ENCODE measurements at regions not wholly inside any gene's neighbourhood (a gene's known extent, or its start where the extent isn't known, plus 50 kb on each side); places are given as distances from the start of the nearest gene placed in this dataset.
"Not testable (repeated sequence)": the region's sequence is repeated elsewhere in the genome, so short reads cannot be mapped to it uniquely, and the experiment has no call there.

DNA sequence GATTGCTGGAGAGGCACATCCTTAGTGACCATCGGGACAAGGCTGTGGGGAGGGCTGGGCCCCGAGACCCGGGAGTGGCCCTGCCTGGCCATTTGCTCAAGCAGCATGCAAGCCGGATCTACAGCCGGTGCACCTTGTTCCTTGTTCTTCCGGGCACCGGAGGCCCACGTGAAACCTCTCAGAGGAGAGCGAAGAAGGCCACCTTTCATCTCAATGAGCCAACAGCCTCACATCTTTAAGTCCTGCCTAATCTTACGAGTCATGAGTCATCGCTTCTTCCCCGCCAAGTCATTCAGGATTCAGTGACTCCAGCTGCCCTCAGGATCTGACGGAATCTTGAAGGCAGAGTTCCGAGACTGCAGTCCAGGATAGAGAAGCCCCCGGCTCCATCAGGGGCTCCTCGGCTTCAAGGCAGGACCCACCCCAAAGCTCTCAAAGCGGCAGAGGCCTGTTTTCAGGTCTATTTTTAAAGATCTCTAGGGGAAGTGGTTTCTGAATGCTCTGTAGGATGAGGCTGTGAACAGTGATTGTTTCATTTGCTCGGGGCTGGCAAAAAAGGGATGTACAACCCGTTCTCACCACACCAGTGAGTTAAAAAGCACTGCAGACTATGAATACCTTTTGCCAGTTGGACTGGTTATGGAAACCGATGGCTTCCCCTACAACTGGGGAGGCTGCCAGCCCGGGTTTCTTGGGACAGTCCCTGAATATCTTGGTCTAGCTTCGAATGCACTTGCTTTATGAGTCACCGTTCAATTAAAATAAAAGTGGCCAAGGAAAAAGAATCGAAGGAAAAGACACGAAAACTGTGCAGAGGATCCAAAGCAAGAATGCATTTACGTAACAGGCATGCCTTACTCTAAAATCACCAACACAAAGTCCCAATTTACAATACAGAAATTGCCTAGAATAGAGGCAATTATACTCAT, 57.2 kb upstream of the ECHDC3 start:
- peak overlapping the region; percentile 23 for H3K4me3 ChIP-seq (ENCODE audit: low read depth, low read length)
- peak; percentile 87 for DNase-seq (ENCODE audit: low read depth, low spot score)
- TF ChIP-seq, protein P1, sequence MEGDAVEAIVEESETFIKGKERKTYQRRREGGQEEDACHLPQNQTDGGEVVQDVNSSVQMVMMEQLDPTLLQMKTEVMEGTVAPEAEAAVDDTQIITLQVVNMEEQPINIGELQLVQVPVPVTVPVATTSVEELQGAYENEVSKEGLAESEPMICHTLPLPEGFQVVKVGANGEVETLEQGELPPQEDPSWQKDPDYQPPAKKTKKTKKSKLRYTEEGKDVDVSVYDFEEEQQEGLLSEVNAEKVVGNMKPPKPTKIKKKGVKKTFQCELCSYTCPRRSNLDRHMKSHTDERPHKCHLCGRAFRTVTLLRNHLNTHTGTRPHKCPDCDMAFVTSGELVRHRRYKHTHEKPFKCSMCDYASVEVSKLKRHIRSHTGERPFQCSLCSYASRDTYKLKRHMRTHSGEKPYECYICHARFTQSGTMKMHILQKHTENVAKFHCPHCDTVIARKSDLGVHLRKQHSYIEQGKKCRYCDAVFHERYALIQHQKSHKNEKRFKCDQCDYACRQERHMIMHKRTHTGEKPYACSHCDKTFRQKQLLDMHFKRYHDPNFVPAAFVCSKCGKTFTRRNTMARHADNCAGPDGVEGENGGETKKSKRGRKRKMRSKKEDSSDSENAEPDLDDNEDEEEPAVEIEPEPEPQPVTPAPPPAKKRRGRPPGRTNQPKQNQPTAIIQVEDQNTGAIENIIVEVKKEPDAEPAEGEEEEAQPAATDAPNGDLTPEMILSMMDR (IDR thresholded peaks at IDR 0.05; ENCODE audit: low read depth, low read length), result no peak
- in situ Hi-C loops (cut with HindIII; ENCODE audit: low sequenced_read_pairs), result no loop called here

DNA sequence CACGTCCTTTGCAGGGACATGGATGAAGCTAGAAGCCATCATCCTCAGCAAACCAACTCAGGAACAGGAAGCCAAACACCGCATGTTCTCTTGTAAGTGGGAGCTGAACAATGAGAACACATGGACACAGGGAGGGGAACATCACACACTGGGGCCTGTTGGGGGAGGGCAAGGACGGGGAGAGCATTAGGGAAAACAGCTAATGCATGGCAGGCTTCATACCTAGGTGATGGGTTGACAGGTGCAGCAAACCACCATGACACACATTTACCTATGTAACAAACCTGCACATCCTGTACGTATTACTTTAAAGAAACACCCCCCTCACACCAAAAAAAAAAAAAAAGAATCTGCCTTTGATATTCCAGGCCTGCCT, 57.9 kb upstream of the ECHDC3 start:
- DNase-seq (ENCODE audit: low read depth, low spot score); H3K4me3 ChIP-seq (ENCODE audit: low read depth, low read length); in situ Hi-C loops (cut with HindIII; ENCODE audit: low sequenced_read_pairs): not testable (repeated sequence)

DNA sequence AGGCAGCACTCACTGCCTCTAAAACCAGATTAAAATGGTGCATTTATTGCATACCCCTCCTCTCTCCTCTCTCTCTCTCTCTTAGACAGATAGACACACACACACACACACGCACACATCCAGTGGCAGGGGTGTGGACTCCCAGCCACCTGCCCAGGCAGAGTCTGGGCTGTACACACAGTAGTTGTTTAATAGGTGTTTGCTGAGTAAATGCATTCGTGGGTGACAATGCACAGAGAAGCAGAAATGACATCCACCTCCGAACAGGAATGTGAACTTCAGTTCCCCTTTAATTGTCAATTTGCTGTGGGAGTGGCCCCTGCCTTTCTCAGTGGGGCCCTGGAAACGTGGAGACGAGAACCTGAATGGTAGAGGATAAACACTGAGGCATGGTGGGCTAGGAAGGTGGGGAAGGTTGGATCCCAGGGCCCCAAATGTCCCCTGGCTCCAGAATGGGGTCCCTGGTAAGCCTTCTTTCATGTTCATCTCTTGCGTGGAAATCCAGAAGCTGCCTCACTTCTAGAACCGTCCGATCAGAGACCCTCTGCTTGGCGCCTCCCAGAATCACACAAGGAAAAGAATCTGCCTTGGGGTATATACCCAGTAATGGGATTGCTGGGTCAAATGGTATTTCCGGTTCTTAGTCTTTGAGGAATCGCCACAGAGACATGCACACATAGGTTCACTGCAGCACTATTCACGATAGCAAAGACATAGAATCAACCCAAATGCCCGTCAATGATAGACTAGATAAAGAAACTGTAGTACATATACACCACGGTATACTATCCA, 58.5 kb upstream of the ECHDC3 start:
- TF ChIP-seq, protein P1 (IDR thresholded peaks at IDR 0.05; ENCODE audit: low read depth, low read length), result no peak
- in situ Hi-C loops (cut with HindIII; ENCODE audit: low sequenced_read_pairs), result no loop called here
- DNase-seq (ENCODE audit: low read depth, low spot score), result no peak
- no peak overlapping the region for H3K4me3 ChIP-seq (ENCODE audit: low read depth, low read length)

DNA sequence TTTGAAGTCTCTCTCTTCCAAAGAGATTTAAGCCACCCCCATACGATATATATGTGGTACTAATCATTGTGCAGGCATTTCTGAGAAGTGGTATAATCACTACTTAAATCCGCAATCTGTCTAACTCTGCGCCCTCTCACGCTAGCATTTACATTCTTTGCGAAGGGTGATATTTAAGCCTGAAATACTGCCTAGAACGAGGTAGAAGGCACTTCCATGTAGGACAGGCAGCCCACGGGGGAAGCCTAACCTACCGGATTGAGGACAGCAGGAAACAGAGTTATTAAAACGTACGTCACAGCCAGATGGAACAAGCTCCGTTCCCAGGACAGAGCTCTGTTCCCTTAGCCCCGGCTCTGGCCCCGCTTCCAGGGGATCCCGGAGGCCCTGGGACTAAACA, 59.3 kb upstream of the ECHDC3 start:
- in situ Hi-C loops (cut with HindIII; ENCODE audit: low sequenced_read_pairs), result no loop called here
- H3K4me3 ChIP-seq (ENCODE audit: low read depth, low read length), result no peak overlapping the region
- TF ChIP-seq, protein P1 (IDR thresholded peaks at IDR 0.05; ENCODE audit: low read depth, low read length), result no peak
- DNase-seq (ENCODE audit: low read depth, low spot score), result no peak

DNA sequence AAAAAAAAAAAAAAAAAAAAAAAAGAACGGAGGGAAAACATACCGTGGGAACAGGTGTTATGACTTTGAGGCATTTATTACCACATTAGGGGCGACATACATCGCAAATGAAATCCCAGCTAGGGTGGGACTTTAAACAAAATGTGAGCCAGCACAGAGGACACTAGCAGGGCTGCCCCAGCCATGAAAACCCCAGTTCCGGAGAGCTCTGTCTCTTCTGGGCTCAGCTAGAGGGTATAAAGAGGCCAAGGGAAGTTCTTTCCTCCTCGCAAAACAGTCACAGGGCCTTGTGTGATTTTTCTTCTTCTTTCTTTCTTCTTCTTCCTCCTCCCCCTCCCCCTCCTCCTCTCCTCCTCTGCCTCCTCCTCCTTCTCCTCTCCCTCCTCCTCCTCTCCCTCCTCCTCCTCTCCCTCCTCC, 59.9 kb upstream of the ECHDC3 start:
- in situ Hi-C loops (cut with HindIII; ENCODE audit: low sequenced_read_pairs), result no loop called here
- TF ChIP-seq, protein P1 (IDR thresholded peaks at IDR 0.05; ENCODE audit: low read depth, low read length), result no peak
- no peak for DNase-seq (ENCODE audit: low read depth, low spot score)
- no peak overlapping the region for H3K4me3 ChIP-seq (ENCODE audit: low read depth, low read length)

DNA sequence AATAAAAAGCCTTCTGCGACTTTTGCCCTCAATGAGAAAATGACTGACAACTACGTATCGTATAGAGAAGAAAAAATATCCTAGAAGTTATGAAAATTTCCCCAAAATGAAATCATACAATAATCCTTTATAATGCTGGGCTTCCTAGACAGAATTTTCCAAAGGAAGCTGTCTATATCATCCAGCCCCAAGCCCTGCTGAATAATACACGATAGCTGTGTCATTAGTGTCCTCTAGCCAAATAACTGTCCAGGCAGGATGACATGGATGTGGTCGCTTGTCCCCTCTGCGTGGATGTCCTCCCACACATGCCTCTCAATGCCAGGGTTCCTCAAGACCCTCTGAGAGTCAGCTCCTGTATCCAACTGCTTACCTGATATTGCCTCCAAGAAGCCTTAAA, 61.7 kb upstream of the ECHDC3 start:
- no peak for DNase-seq (ENCODE audit: low read depth, low spot score)
- in situ Hi-C loops (cut with HindIII; ENCODE audit: low sequenced_read_pairs), result no loop called here
- no peak overlapping the region for H3K4me3 ChIP-seq (ENCODE audit: low read depth, low read length)
- TF ChIP-seq, protein P1 (IDR thresholded peaks at IDR 0.05; ENCODE audit: low read depth, low read length), result no peak

DNA sequence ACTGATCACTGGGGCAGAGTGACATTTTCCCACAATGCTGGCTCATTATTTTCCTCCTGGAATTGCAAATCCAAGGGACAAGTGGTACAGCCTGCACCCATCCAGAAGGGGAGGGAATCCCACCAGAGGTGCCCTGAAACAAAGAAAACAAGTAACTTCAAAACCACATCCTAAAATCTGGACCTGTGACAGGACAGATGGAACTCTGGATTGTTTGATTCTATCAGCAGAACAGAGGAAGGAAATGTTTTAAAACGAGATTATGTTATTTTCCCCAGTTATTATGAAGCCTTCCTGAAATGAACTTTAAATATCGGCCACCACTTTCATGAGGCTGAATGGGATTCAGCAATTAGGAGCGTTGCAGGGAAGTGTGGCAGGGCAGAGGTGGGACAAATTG, 62.2 kb upstream of the ECHDC3 start:
- in situ Hi-C loops (cut with HindIII; ENCODE audit: low sequenced_read_pairs), result no loop called here
- TF ChIP-seq, protein P1 (IDR thresholded peaks at IDR 0.05; ENCODE audit: low read depth, low read length), result no peak
- DNase-seq (ENCODE audit: low read depth, low spot score), result no peak
- H3K4me3 ChIP-seq (ENCODE audit: low read depth, low read length), result no peak overlapping the region

Measured in astrocyte of the spinal cord (primary cell).